NK-92 (cell line): ENCODE measurements at regions not wholly inside any gene's neighbourhood (a gene's known extent, or its start where the extent isn't known, plus 50 kb on each side); places are given as distances from the start of the nearest gene placed in this dataset.

Source experiments
- DNase-seq: peaks from one replicate; lab custom pipeline; 2025; ENCODE audit not compliant: unreplicated experiment; lab: John Stamatoyannopoulos, UW

GRCh38 chrX:20637351-20637750 is 370.6 kb upstream of the RPS6KA3 start:
- no peak for DNase-seq

- DNase-seq, result no peak
Measured at GRCh38 chrX:20633451-20633850, 366.7 kb upstream of the RPS6KA3 start.

- no peak for DNase-seq
Measured at GRCh38 chrX:20623448-20623847, 356.7 kb upstream of the RPS6KA3 start.

- no peak for DNase-seq
Measured at GRCh38 chrX:20620306-20620705, 353.6 kb upstream of the RPS6KA3 start.

- DNase-seq, result no peak
Measured at GRCh38 chrX:20609916-20610415, 343.3 kb upstream of the RPS6KA3 start.

DNA sequence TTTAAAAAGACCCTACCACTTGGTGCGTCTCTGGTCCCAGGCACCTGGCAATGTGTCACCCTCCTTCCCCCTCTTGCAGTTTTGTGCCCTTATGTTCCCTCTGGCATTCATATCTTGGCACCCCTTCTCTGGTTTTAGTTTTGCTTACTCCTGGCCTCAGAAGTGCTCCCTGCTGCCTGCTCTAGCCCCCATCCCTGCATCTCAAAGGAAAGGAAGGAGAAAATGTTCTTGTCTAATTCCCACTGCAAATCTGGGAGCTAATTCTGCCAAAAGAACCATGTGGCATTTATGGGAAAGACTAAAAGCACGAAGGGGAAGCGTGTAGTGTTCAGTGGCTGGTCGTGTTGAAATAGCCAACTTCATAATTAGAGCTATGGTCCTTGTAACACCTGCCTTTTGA is 340.1 kb upstream of the RPS6KA3 start:
- no peak for DNase-seq

DNA sequence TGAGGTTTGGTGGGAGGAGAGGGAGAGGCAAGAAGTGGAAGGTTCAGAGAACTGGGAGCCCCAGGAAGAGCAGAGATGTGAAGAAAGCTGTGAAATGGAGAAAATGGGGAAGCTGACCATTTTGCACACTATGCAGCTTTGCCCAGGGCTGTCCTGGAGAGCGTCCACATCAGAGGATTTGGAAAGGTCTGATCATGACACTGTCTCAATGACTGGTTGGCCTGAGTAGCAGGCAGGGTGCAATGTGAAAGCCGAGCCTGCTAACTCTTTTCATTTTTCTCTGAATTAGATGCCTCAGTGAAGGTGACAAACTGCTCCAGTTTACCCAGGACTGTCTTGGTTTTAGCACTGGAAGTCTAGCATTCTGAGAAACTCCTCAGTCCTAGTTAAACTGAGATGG is 330.1 kb upstream of the RPS6KA3 start:
- DNase-seq, result no peak

DNA sequence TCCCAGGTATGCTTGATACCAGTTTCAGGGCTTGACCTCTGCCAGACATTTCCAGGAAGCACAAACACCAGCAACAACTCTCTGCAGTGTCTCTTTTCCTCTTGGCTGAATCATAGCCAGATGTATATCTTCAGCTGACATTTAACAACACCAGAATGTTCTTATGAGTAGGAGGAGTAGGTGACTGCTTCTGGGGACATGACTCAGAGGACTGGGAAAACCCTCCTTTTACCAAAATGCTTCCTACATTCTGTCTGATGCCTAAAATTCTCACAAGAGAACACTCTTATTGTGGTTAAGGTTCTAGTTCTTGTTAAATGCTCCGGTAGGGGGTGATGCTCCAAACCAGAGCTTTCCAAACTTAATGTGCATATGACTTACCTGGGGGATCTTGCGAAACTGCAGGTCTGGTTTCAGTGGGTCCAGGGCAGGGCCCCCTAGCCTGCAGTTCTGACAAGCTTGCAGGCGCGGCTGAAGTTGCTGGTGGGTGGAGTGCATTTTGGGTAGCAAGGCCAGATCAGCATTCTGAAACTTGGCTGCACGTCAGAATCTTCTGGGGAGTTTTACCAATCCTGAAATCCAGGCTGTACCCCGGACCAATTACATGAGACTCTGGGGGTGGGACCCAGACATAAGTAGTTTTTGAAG is 329.3 kb upstream of the RPS6KA3 start:
- DNase-seq, result no peak

DNA sequence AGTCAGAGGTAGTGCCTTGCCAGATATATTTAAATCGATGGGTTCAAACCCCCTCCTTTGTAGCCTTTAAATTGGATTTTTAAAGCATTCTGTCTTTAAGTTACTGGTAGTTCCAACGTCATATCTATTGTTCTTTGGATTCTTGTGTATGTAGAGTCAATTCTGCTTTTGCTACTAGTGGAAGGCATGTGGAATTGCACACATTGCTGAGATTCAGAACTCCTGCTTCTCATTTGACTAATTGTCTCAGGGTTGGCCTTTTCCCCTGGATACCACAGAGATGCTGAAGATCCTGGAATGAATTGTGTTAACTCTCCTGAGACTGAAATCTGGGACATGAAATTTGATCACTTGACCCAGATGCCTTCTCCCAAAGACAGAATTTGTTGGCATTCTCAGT is 328.3 kb upstream of the RPS6KA3 start:
- no peak for DNase-seq

DNA sequence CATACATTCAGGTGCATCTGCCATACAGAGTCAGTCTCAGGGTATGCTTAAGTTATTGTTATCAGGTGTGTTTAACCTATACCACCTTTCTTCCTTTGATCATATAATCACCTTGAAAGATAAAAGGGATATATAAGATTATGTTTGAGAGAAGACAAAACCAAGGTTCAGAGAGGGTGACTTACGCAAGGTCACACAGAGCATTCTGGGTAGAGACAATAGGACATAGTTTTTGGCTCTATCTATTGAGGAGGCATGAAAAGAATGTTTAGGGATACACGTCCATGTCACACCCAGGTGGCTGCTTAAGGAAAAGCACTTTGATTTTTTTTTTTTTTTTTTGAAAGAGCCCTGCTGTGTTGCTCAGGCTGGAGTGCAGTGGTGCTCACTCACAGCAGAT is 327.1 kb upstream of the RPS6KA3 start:
- DNase-seq, result no peak

GRCh38 chrX:20593402-20593801 is 326.7 kb upstream of the RPS6KA3 start:
- DNase-seq, result no peak

- no peak for DNase-seq
Measured at GRCh38 chrX:20591246-20591645, 324.5 kb upstream of the RPS6KA3 start.

DNA sequence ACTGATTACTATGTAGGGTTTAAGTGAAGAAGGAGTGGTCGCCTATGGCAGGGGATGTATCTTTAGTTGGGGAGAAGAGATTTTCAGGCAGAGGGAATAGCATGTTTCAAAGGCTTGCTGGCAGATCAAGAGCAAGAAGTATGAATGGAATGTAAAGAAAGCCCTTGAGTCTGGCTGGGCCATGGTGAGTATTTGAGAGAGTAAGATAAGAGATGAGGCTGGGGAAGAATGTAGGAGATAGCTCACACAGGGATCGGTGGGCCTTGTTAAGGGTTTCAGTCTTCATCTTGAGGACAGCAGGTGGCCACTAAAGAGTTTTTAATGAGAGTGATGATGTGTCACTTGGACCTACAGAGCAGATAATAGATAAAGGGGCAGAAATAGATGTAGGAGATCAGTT is 319.1 kb upstream of the RPS6KA3 start:
- no peak for DNase-seq

DNA sequence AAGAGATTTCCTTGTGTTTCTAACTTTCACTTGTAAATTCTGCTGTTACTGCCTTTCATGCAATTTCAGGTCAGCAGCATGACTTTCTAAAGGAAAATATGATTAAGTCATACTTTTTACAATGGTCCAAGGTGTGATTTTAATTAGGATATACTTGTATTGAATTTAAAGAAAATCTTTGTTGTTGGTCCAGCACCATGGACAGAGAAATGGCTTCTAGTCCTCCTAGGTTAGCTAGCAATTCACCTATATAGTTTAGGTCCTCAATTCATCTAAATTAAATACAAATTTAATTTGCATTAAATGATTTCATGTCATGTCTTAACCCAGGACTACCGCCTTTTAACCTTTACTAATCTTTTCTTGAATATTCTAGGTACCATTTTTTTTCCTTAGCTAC is 304.9 kb upstream of the RPS6KA3 start:
- no peak for DNase-seq

DNA sequence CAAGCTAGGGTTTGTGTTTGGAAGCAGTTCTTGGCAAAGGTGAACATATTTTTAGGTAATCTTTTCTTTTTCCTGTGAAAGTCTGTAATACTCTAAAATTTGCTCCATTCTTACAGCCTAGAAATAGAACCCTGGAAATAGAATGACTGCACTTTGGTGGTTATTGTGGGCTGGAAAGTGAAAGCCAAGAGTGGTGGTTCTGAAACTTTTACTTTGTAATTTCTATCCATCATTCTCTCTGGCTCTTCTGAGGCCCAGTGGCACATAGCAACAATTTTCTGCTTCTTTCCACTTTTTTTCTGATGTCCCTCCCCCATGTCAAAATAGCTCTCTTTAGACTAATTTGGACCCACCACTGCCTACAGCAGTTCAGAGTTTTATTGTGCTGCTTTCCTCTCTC is 300.4 kb upstream of the RPS6KA3 start:
- DNase-seq, result no peak

DNA sequence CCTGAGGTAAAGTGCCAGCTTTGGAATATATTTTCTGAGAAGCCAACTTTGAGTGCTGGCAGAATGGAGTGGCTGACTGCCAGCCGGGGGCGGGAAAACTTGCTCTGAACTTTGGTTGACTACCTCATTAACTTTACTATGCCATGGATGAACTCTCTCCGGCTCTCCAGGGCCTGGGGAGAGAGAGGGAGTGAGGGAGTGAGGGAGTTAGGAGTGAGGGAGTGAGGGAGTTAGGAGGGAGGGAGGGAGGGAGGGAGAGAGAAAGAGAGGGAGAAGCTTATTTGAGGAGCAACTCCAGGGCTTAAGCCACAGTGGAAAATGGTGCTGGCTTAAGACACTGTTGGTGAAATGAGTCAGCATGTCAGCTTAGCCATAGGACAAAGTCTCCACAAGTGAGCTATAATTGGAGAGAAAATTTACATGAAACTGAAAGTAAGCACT is 280.9 kb upstream of the RPS6KA3 start:
- DNase-seq, result no peak

- DNase-seq, result no peak
Measured at GRCh38 chrX:20545538-20545937, 278.8 kb upstream of the RPS6KA3 start.

GRCh38 chrX:20542072-20542471 is 275.4 kb upstream of the RPS6KA3 start:
- DNase-seq, result no peak

GRCh38 chrX:20538974-20539373 is 272.3 kb upstream of the RPS6KA3 start:
- no peak for DNase-seq

DNA sequence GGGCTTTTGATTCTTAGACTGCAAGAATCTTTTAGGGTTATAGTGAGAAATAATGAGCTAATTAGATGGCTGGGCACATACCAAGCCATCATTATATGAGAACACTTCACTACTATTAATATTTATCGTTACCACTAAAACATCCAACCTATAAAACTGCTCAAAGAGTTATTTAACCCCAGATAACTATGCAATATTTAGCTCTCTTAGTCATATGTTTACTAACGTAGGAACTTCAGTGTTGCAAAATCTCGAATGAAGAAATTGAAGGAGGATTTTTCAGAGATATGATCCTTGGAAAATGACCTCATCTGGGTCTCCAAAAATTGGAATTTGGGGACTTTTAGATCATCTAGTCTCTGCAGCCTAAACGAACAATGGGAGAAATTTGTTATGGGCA is 265.0 kb upstream of the RPS6KA3 start:
- no peak for DNase-seq

DNA sequence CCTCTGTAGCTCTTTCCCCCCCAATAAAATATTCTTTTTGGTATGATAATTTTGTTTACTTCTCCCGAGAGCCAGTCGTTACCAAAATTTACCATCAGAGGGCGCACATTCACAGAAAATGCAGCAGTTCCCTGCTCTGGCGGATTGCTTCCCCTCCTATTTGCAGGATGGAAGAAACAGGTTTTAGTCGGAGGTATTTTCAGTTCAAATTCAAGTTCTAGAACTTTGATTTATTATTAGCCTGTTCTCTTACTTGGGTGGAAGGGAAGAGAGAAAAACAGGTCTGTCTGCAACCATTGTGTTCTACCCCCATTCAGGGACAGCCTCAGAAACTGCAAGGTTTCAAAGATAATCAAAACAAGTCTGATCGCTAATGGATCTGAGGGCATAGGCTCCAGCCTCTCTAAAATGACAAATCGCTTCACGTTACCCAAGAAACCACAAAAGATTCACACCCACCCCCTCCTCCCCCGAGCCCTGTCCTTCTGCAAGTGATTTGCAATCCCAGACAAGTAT is 263.8 kb upstream of the RPS6KA3 start:
- no peak for DNase-seq

GRCh38 chrX:20529711-20530110 is 263.0 kb upstream of the RPS6KA3 start:
- DNase-seq, result no peak

DNA sequence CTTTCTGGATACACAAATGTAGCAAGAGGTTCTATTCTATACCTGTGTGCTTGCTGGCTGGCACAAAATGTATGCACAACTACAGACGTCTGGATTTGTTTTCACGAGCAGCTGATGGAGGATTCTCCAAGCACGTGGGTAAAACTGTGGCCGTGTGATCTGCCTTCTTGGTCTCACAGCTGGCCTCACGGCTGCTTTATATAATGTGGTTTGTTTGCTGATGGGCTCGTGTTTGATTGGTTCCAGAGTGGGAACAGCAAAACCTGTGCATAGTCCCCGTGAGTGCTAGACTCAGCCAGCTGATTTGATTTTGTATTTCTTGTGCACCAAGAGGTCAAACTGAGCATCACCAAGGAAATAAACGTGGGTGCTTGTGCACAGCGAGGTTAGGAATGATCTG is 262.6 kb upstream of the RPS6KA3 start:
- DNase-seq, result no peak
